ENCODE measurements at regions not wholly inside any gene's neighbourhood (a gene's known extent, or its start where the extent isn't known, plus 50 kb on each side); places are given as distances from the start of the nearest gene placed in this dataset.

GRCh38 chr2:238649123-238649522 lies 198.8 kb upstream of the TWIST2 start:
- DNase-seq (ENCODE audit: extremely low read depth, insufficient read length): no peak
- Histone ChIP-seq H3K27me3 (replicated peaks; ENCODE audit: control insufficient read depth, insufficient read depth, low read length) (no peaks in the 10 kb centered on the region; the same call in 1 of the 2 replicates), H3K4me3 (replicated peaks; ENCODE audit: low read depth, low read length) (no peak overlapping the region), H3K36me3 (ENCODE audit: control insufficient read depth, insufficient read depth, low read length) (no peaks in the 10 kb centered on the region)
- TF ChIP-seq CTCF (IDR thresholded peaks at IDR 0.05; ENCODE audit: insufficient read depth, low read length, poor library complexity, severe bottlenecking): no peak

- Histone ChIP-seq H3K27me3 (replicated peaks; ENCODE audit: control insufficient read depth, insufficient read depth, low read length) (no peaks in the 10 kb centered on the region; the same call in 1 of the 2 replicates), H3K4me3 (replicated peaks; ENCODE audit: low read depth, low read length) (no peak overlapping the region), H3K36me3 (ENCODE audit: control insufficient read depth, insufficient read depth, low read length) (no peaks in the 10 kb centered on the region)
- no peak for TF ChIP-seq CTCF (IDR thresholded peaks at IDR 0.05; ENCODE audit: insufficient read depth, low read length, poor library complexity, severe bottlenecking)
- DNase-seq (ENCODE audit: extremely low read depth, insufficient read length): no peak
Measured at GRCh38 chr2:238649936-238650518, 197.9 kb upstream of the TWIST2 start.

GRCh38 chr2:238650536-238650935 lies 197.3 kb upstream of the TWIST2 start:
- H3K27me3 ChIP-seq (replicated peaks; ENCODE audit: control insufficient read depth, insufficient read depth, low read length): no peaks in the 10 kb centered on the region; the same call in 1 of the 2 replicates
- H3K36me3 ChIP-seq (ENCODE audit: control insufficient read depth, insufficient read depth, low read length): no peaks in the 10 kb centered on the region
- DNase-seq (ENCODE audit: extremely low read depth, insufficient read length): no peak
- TF ChIP-seq CTCF (IDR thresholded peaks at IDR 0.05; ENCODE audit: insufficient read depth, low read length, poor library complexity, severe bottlenecking): no peak
- no peak overlapping the region for H3K4me3 ChIP-seq (replicated peaks; ENCODE audit: low read depth, low read length)

GRCh38 chr2:238651306-238652052 lies 196.4 kb upstream of the TWIST2 start:
- no peak for TF ChIP-seq CTCF (IDR thresholded peaks at IDR 0.05; ENCODE audit: insufficient read depth, low read length, poor library complexity, severe bottlenecking)
- Histone ChIP-seq H3K36me3 (ENCODE audit: control insufficient read depth, insufficient read depth, low read length) (no peaks in the 10 kb centered on the region), H3K27me3 (replicated peaks; ENCODE audit: control insufficient read depth, insufficient read depth, low read length) (no peaks in the 10 kb centered on the region; the same call in 1 of the 2 replicates), H3K4me3 (replicated peaks; ENCODE audit: low read depth, low read length) (no peak overlapping the region)
- no peak for DNase-seq (ENCODE audit: extremely low read depth, insufficient read length)

- Histone ChIP-seq H3K27me3 (replicated peaks; ENCODE audit: control insufficient read depth, insufficient read depth, low read length) (no peaks in the 10 kb centered on the region; the same call in 1 of the 2 replicates), H3K36me3 (ENCODE audit: control insufficient read depth, insufficient read depth, low read length) (no peaks in the 10 kb centered on the region), H3K4me3 (replicated peaks; ENCODE audit: low read depth, low read length) (no peak overlapping the region)
- no peak for TF ChIP-seq CTCF (IDR thresholded peaks at IDR 0.05; ENCODE audit: insufficient read depth, low read length, poor library complexity, severe bottlenecking)
- DNase-seq (ENCODE audit: extremely low read depth, insufficient read length): no peak
Measured at GRCh38 chr2:238652053-238652770, 195.7 kb upstream of the TWIST2 start.

All from GM06990 (cell line).